ACC112 (cell line): ENCODE measurements at regions not wholly inside any gene's neighbourhood (a gene's known extent, or its start where the extent isn't known, plus 50 kb on each side); places are given as distances from the start of the nearest gene placed in this dataset.
A peak's percentile ranks its signal among the peaks of the same experiment; 100 is the strongest.

ENCODE experiments used
- H2AFZ ChIP-seq: fragments of 200-600 bp; sonication (generic); one replicate; pipeline ENCODE4 v1.6.0; 2017; ENCODE audit warnings: antibody characterized with exemption, low read length; ENCODE audit not compliant: unreplicated experiment
- H3K27ac ChIP-seq: fragments of 200-600 bp; sonication (generic); 2 replicates; pipeline ENCODE4 v1.5.1; 2014; ENCODE audit warnings: low read depth, mild to moderate bottlenecking, antibody characterized with exemption, low read length, moderate library complexity
- H3K27me3 ChIP-seq: fragments of 200-600 bp; sonication (generic); 2 replicates; pipeline ENCODE4 v1.6.1; 2014; ENCODE audit warnings: mild to moderate bottlenecking, antibody characterized with exemption, low read length, moderate library complexity, mixed read lengths; ENCODE audit not compliant: insufficient read depth
- H3K36me3 ChIP-seq: fragments of 200-600 bp; sonication (generic); 2 replicates; pipeline ENCODE4 v1.6.1; 2016; ENCODE audit warnings: mild to moderate bottlenecking, antibody characterized with exemption, low read length, moderate library complexity, mixed read lengths; ENCODE audit not compliant: insufficient read depth
- H3K4me1 ChIP-seq: fragments of 200-600 bp; sonication (generic); one replicate; pipeline ENCODE4 v1.6.1; 2016; ENCODE audit warnings: low read length, mixed read lengths; ENCODE audit not compliant: insufficient read depth, unreplicated experiment, control insufficient read depth
- H3K4me3 ChIP-seq: fragments of 200-600 bp; sonication (generic); 2 replicates; pipeline ENCODE4 v1.5.1; 2014; ENCODE audit warnings: mild to moderate bottlenecking, low read depth, low read length
- H3K79me2 ChIP-seq: fragments of 200-600 bp; sonication (generic); one replicate; pipeline ENCODE4 v1.6.0; 2016; ENCODE audit warnings: low read length; ENCODE audit not compliant: control insufficient read depth, unreplicated experiment, insufficient read depth

DNA sequence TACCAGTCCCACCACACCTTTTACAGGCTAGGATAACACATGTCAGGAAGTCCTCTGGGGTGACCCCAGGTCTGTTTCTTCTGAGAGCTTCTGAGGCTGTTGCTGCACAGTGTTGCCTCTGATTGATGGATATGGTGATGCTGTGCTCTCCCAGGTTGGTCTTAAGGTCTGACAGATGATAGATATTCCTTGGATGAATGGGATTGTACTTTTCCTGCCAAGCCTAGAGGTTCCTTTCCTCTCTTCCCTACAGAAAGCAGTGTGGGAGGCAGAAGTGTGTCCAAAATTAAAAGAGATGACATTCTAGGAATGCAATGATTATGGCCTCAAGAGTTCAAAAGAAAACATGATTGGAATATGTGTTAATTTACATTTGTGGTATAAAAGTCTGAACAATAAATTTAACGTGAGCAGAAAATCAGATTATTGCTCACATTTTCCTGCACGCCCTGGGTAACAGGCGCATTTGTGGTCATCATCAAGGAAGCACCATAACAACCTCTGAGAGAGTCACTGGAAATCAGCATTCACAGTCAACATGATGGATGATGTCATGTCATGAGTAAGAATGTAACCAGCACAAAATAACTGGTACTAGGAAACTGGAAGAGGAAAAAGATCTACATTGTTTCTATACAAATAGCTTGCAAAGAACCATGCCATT lies 73.7 kb downstream of the BBS10 start:
- Histone ChIP-seq H3K4me1 (peaks cover 58% of the 10 kb centered on the region), H3K27me3 (no peaks in the 10 kb centered on the region), H3K27ac (peak overlapping the region; percentile 54), H3K79me2 (peaks cover 29% of the 10 kb centered on the region), H3K4me3 (no peak overlapping the region), H3K36me3 (peaks cover 6% of the 10 kb centered on the region; the same call in 1 of the 2 replicates), H2AFZ (no peak overlapping the region)

DNA sequence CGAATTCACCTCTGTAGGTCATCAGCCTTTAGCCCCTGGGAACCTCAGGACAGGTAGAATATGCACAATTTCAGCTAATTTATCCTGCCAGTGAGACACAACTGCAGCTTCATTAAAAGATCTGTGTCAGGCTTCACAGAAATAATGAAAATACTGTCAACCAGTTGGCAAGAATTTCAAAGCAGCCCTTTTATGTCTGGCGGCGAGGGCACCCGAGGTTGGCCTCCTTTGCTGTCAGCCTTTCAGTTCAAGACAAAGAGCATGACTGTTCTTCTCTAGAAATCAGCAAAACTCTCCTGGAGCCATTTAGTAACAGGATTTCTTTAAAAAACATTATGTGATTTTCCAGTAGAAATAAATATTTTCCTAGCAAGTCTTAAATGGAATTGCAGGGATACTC lies 75.9 kb downstream of the BBS10 start:
- H3K27me3 ChIP-seq: no peaks in the 10 kb centered on the region
- no peak overlapping the region for H2AFZ ChIP-seq
- no peak overlapping the region for H3K4me3 ChIP-seq
- H3K79me2 ChIP-seq: peaks cover 48% of the 10 kb centered on the region
- H3K27ac ChIP-seq: no peak overlapping the region
- H3K4me1 ChIP-seq: peaks cover 57% of the 10 kb centered on the region
- 0 out of 2 replicates have a peak, but pooled peaks cover 6% of the 10 kb centered on the region for H3K36me3 ChIP-seq

DNA sequence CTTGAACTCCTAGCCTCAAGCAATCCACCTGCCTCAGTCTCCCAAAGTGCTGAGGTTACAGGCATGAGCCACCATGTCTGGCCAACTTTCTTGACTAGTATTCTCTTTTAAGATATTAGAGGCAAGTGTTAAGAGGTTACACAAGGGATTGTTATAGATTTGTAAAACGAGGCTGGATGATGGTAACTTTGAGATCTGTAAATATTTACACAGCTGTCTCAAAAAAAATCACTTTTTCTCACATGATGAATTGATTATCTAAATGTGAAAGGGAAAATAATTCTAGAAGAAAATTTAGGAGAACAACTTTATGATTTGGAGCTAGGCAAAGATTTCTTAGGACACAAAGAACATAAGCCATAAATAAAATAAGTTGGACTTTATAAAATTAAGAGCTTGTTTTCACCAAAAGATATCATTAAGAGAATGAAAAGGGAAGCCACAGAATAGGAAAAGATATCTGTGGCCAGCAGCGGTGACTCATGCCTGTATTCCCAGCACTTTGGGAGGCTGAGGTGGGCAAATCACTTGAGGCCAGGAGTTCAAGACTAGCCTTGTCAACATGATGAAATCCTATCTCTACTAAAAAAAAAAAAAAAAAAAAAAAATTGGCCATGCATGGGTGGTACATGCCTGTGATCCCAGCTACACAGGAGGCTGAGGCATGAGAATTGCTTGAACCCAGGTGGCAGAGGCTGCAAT lies 77.4 kb downstream of the BBS10 start:
- H3K4me1 ChIP-seq: peaks cover 57% of the 10 kb centered on the region
- no peak overlapping the region for H3K4me3 ChIP-seq
- H2AFZ ChIP-seq: no peak overlapping the region
- H3K36me3 ChIP-seq: 0 out of 2 replicates have a peak, but pooled peaks cover 6% of the 10 kb centered on the region
- H3K27ac ChIP-seq: no peak overlapping the region; the same call in 1 of the 2 replicates
- peaks cover 56% of the 10 kb centered on the region for H3K79me2 ChIP-seq
- H3K27me3 ChIP-seq: no peaks in the 10 kb centered on the region

DNA sequence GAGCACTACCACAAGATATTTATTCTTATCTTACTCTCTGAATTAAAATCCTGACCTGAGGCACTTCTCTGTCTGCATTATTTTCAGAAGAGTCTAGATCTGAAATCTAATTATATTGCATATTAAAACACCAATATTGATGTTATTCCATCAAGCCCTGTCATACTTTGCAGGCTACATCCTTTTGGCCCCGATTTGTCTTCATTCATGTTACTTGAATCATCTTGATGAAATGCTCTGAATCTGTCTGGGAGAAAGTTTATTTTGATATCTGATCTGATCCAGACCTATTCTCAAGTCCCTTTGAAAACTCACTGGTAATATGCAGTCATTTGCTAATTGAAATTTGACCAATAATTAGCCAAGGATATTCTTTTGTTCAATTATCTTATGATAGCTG lies 79.9 kb downstream of the BBS10 start:
- Histone ChIP-seq H3K27ac (peak overlapping the region; percentile 80), H3K36me3 (peaks cover 1% of the 10 kb centered on the region; the same call in 1 of the 2 replicates), H2AFZ (no peak overlapping the region), H3K4me1 (peaks cover 50% of the 10 kb centered on the region), H3K27me3 (no peaks in the 10 kb centered on the region), H3K4me3 (no peak overlapping the region), H3K79me2 (peaks cover 63% of the 10 kb centered on the region)

DNA sequence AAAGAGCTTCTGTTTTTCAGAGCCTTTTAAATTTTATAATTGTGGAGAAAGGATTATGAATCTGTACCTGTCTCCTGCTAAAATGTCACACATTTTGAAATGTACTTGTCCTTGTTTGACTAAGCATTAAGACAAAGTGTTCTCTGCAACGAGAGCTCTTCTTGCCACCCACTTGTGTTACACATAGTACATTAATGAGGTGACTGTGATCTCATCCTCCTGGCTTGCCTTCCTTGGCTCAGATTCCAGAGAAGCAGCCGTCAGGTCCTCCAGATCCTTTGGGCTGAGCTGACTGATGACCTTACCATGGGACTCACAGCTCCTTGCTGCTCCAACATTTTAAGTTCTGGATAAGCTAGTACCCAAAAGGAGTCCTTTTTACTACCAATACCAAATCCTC lies 81.4 kb downstream of the BBS10 start:
- Histone ChIP-seq H3K27me3 (no peaks in the 10 kb centered on the region), H3K4me3 (peak overlapping the region; percentile 36), H2AFZ (no peak overlapping the region), H3K4me1 (peaks cover 50% of the 10 kb centered on the region), H3K27ac (peak overlapping the region; percentile 80), H3K79me2 (peaks cover 65% of the 10 kb centered on the region), H3K36me3 (peaks cover 8% of the 10 kb centered on the region)

DNA sequence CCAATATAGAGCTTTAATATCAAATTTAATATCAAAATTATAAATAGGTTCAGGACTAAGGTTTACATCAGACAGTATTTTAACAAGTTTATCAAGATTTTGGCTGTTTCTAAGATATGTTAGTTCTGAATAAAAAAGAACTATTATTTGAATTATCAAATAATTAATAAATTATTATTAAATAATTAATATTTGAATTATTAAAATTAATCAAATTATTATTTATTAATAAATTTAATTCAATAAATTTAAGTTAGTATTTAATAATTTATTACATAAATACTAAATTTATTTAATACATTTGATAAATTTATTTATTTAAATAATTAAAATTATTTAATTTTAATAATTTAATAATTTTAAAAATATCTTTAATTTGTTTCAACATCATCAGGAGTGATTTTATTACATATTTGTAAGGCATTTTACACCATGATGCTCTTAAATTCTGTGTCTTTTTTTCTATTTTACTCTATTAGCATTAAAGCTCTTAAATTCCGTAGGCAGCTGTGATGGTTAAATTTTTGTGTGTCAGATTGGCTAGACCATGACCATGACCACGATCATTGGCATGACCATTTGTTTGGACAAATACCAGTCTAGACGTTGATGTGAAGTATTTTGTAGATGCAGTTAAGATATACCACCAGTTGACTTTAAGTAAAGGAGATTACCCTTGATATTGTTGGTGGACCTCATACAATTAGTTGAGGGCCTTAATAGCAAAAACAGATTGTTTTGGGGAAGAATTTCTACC lies 82.6 kb downstream of the BBS10 start:
- Histone ChIP-seq H3K79me2 (peaks cover 69% of the 10 kb centered on the region), H3K36me3 (peaks cover 13% of the 10 kb centered on the region), H3K4me3 (peak overlapping the region; percentile 36; the same call in 1 of the 2 replicates), H3K27ac (peak overlapping the region; percentile 80), H3K27me3 (no peaks in the 10 kb centered on the region), H2AFZ (no peak overlapping the region), H3K4me1 (peaks cover 47% of the 10 kb centered on the region)

DNA sequence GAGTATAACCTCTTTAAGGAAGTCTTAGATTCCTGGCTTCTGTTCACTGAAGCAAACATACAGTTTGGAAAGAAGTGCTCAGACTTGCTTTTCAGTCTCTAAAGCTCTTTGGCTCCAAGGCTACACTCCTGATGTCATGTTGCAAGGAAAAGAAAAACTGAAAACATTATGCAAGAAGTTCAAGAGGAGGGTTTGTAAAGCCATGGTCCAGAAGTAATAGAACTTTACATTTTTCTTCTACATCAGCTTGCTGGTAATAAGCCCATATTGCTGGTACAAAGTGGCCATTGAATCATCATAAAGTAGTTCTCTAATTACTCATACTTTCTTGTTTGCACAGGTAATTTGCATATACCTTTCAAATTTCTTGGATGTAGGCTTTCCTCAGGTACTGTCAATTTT lies 83.6 kb downstream of the BBS10 start:
- Histone ChIP-seq H3K79me2 (peaks cover 73% of the 10 kb centered on the region), H3K27me3 (no peaks in the 10 kb centered on the region), H3K27ac (peak overlapping the region; percentile 55), H3K4me1 (peaks cover 47% of the 10 kb centered on the region), H3K4me3 (0 out of 2 replicates have a peak overlapping the region, but pooled peaks have one; percentile 6), H3K36me3 (peaks cover 13% of the 10 kb centered on the region), H2AFZ (no peak overlapping the region)

DNA sequence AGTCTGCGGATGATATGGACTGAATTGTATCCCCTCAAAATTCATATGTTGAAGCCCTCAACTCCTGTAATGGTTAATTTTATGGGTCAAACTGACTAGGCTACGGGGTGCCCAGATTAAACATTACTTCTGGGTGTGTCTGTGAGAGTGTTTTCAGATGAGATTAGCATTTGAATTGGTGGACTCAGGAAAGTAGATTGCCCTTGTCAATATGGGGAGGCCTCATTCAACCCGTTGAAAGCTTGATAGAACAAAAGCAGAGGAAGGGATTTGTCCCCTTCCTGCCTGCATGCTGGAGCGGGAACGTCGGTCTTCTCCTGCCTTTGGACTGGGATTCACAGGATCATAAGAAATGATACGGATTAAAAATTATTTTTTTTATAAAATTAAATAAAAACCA lies 84.5 kb downstream of the BBS10 start:
- Histone ChIP-seq H3K4me1 (peaks cover 53% of the 10 kb centered on the region), H3K27ac (no peak overlapping the region), H2AFZ (no peak overlapping the region), H3K36me3 (peaks cover 13% of the 10 kb centered on the region), H3K27me3 (no peaks in the 10 kb centered on the region), H3K79me2 (peaks cover 64% of the 10 kb centered on the region), H3K4me3 (no peak overlapping the region)

DNA sequence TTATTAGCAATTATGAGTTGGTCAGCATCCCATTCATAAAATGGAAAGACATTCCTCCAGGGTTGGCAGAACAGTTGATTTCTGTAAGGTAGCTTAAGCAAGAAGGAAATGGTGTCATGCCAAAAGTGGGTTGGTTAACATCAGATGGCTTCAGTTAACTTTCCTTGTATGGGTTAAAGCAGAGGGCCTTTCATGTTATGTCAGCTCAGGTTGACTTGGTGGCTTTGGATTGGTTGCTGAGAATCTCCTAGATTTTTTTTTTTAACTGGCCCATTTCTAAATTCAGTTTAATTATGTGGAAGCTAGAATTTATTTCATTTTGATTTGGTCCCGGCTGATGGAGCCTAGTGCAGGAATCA lies 87.8 kb downstream of the BBS10 start:
- H3K27me3 ChIP-seq: no peaks in the 10 kb centered on the region
- peaks cover 44% of the 10 kb centered on the region for H3K79me2 ChIP-seq
- peak overlapping the region; percentile 75 for H3K4me3 ChIP-seq
- peaks cover 28% of the 10 kb centered on the region for H3K4me1 ChIP-seq
- H2AFZ ChIP-seq: peak overlapping the region; percentile 36
- peak overlapping the region; percentile 91 for H3K27ac ChIP-seq
- peaks cover 13% of the 10 kb centered on the region for H3K36me3 ChIP-seq

DNA sequence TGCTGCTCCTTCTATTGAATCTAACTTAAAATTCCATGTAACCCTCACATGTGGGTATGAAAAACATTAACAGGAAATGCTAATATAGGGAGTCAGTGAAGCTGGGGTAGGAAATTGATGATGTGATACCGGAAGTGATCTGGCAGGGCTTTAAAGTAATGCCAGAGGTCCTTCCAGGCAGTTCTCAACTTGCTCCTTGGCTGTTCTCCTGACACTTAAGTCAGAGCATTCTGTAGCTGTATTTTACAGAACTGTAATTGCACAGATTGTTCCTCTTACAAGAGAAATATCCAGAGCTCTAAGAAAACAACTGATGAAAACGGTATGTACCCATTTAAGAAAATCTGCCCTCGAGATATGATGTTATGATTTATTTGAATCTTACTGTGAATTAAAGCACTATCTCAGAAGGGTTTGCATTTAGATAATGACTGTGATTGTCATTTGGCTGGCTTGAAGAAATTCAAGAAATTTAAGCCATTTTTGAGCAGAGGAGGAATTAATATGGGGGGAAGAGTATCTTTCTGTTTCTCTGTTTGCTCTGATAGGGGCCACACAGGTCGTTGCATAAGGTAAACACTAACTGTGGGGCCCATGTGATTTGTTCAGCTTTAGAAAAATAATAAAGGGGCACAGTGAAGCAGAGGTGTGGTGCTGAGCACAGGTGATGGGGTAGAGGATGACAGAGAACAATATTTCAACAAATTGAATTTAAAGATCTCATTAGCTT lies 88.4 kb downstream of the BBS10 start:
- Histone ChIP-seq H3K4me3 (peak overlapping the region; percentile 75), H3K79me2 (peaks cover 43% of the 10 kb centered on the region), H3K36me3 (peaks cover 13% of the 10 kb centered on the region), H3K4me1 (peaks cover 29% of the 10 kb centered on the region), H3K27me3 (no peaks in the 10 kb centered on the region), H3K27ac (peak overlapping the region; percentile 91), H2AFZ (peak overlapping the region; percentile 36)
